Peyer's patch (tissue), 4 donors: ENCODE measurements at regions not wholly inside any gene's neighbourhood (a gene's known extent, or its start where the extent isn't known, plus 50 kb on each side); places are given as distances from the start of the nearest gene placed in this dataset.

Experiments
- POLR2A ChIP-seq, 2 donors: fragments of 450-650 bp; IDR thresholded peaks; one replicate each; pipeline ENCODE4 v1.5.1; 2017; ENCODE audit warnings: antibody characterized with exemption in 2 of 2, mild to moderate bottlenecking in 2 of 2, moderate library complexity in 2 of 2
- TF ChIP-seq, protein P1 (sequence below), 6 experiments: fragments of 450-650 bp in 4 of 6; fragments of 200-600 bp in 2 of 6; sonication (generic) in 1 of 6; IDR thresholded peaks; one replicate each; pipeline ENCODE4 v1.5.1; 2017 to 2019; ENCODE audit warnings: antibody characterized with exemption in 6 of 6, mild to moderate bottlenecking in 3 of 6, moderate library complexity in 1 of 6

DNA sequence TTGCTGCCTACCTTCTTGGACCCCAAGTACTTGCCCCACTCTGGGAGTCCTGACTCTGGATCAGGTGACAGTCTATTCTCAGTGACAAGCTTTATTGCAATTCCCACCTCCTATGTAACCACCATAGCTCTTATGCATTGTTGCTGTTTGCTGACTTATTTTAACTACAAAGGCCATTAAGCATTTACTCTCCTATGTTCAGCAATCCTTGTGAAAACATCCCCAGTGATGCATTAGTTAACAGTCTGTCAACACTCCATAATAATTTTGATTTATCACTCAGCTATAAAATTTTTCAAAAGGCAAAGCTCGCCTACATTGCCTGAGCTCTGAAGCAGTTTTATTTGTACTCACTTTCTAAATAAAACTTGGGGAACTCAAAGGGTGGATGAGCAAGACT, 871.8 kb upstream of the SORCS1 start:
- TF ChIP-seq, protein P1, sequence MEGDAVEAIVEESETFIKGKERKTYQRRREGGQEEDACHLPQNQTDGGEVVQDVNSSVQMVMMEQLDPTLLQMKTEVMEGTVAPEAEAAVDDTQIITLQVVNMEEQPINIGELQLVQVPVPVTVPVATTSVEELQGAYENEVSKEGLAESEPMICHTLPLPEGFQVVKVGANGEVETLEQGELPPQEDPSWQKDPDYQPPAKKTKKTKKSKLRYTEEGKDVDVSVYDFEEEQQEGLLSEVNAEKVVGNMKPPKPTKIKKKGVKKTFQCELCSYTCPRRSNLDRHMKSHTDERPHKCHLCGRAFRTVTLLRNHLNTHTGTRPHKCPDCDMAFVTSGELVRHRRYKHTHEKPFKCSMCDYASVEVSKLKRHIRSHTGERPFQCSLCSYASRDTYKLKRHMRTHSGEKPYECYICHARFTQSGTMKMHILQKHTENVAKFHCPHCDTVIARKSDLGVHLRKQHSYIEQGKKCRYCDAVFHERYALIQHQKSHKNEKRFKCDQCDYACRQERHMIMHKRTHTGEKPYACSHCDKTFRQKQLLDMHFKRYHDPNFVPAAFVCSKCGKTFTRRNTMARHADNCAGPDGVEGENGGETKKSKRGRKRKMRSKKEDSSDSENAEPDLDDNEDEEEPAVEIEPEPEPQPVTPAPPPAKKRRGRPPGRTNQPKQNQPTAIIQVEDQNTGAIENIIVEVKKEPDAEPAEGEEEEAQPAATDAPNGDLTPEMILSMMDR (IDR thresholded peaks at IDR 0.05), result no peak
- no peak for TF ChIP-seq POLR2A (IDR thresholded peaks at IDR 0.05)
